NCI-H2029 treated with DMSO at 0.1 percent for 48 hours (cell line): ENCODE measurements at regions not wholly inside any gene's neighbourhood (a gene's known extent, or its start where the extent isn't known, plus 50 kb on each side); places are given as distances from the start of the nearest gene placed in this dataset.

Source experiments
- DNase-seq: peaks from one replicate; lab custom pipeline; 2025; lab: John Stamatoyannopoulos, UW

DNA sequence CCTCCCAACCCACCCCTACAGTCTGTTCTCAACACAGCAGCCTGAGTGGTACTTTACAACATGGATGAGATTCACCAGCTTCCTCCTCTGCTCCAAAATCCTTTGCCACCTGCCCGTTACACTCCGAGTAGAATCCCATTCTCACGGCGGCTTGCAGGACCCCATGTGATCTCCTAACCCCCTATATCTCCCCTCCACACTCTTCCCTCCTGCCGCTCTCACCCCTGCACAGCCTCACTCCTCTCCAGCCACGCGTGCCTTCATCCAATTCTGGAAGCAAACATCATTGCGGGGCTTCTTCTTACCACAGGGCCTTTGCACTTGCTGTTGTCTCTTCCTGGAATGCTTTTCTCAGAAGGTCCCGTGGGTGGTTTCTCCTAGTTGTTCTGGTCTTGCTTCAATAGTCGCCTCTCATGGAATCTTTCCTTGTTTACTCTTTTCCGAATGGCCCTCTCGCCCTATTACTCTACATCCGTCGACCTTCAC is 472.3 kb downstream of the CDH26 start:
- DNase-seq: no peak

DNA sequence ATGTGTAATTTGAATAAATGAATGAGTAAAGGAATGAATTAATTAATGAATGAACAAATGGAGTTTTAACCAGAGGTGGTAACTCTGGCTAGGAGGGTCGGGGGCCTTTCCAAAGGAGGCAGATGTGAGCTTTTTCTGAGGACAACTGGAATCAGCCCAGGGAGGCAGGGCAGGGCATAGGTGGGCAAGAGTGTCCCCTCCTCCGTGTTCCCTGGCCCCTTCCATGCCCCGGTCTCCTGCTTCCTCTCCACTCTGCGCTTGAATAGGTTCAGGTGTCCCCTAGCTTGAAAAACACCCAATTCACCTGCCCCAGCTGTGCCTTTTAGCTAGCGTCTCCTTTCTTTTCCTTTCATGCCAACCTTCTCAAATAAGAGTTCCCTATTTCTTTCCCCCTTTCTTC is 473.1 kb downstream of the CDH26 start:
- DNase-seq: no peak

DNA sequence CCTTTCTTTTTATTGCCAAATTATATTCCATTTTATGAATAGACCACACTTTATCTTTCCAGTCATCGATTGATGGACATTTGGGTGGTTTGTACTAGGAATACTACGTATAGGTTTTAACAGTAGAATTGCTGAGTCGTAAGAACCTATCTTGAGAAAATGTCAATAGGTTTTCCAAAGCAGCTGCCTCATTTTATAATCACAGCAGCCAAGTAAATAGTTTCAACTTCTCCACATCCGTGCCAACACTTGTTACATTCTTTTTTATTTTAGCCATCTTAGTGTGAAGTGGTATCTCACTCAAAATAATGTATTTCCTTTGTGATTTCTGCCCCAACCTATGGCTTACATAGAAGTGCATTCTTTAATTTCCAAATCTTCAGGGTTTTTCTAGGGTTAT is 479.2 kb downstream of the CDH26 start:
- DNase-seq: no peak

GRCh38 chr20:60446267-60447111 is 488.3 kb downstream of the CDH26 start:
- DNase-seq: no peak

DNA sequence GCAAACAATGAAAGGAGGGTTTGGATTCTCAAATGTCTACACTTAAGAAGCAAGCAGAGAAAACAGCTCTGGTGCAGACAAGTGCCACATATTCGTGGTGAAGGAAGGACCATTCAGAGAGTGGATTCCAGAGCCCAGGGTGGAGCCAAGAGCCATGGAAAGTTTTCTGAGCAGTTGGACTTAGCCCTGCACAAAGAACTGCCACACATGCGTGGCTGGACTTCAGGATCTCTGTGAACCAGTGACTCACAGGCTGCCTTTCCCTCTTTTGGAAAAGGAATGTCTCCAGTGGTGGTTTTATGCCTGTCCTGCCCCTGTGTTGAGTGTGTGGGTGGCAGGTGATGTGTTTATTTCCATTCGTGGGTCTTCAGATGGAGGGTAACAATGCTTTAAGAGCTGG is 489.5 kb downstream of the CDH26 start:
- DNase-seq: no peak

DNA sequence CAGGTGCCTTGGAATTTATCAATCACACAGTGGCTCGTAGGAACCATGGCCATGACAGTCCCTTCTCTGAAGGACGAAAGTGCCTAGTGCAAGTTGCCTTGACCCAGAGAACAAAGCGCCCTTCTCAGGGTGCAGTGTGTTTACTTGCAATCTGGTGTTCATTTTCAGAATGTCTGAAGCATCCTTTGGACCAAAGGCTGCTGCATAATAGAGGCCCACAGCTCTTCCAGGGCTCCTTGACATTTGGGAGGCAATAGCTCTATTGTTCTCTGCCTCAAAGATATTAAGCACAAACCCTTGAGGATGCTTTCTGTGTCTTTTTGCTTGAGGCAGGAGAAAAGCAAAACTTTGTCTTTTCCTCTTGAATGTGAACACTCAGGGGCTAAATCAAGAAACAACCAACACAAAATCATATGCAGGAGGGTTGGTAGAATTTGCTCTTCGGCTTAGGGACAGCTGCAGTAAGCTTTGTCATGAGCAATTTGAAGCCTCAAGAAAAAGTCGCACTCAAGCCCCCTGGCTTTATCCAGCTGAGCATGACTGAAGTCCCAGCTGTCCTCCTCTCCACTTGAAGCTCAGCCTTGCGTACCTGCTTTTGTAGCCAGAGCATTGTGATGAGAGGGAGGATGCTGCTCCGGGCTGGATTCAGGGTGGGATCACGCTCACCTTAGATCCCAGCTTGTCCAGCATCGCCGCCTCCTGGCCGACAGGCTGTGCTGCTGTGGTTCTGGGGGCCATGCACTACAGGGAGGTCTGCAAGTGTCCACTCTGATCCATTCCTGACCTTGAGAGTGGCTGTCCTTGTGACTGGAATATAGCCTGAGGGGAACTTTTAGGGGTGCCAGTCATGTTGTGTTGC is 495.4 kb downstream of the CDH26 start:
- no peak for DNase-seq

- no peak for DNase-seq
These were observed 496.3 kb downstream of the CDH26 start for GRCh38 chr20:60454491-60454890.

DNA sequence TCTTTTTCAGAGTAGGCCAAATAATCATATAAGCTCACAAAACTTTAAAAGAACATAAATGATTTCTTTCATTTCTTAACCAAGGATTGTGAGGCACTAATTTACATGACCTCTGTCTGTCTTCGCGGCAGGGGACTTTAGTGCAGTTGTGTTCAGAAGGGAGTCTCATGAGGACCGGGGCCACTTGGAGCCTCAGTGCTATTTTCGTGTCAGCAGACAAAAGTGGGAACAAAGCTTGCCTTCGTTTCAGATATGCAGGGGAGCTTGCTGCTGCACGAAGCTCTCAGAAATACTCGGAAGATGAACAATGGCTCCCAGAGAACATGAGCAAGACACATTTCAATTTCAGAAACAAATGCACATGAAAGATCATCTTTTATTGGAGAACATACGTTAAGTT is 497.0 kb downstream of the CDH26 start:
- no peak for DNase-seq

GRCh38 chr20:60459212-60459611 is 501.0 kb downstream of the CDH26 start:
- no peak for DNase-seq

GRCh38 chr20:60461993-60462392 is 503.8 kb downstream of the CDH26 start:
- DNase-seq: no peak

DNA sequence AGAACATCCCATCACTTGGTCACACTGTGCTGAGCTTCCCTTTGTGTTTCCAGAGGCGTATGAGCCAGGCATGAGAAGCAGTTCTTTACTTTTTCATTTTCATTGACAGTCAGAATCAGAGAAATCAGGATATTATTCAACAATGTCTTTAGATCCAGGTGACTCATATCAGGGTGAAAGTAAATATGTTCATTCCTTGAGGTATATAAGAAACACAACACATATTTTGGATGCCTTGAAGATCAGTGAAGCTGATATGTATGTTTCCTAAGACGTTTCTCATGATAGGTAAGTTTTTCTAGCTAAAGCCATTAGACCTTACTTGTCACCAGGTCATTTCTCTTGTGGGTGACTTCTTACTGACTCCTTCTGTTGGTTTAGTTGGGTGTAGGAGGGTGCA is 505.6 kb downstream of the CDH26 start:
- no peak for DNase-seq

GRCh38 chr20:60465439-60465838 is 507.2 kb downstream of the CDH26 start:
- no peak for DNase-seq

- DNase-seq: no peak
These were observed 507.9 kb downstream of the CDH26 start for GRCh38 chr20:60465993-60466686.

- DNase-seq: no peak
These were observed 508.4 kb downstream of the CDH26 start for GRCh38 chr20:60466687-60467022.

GRCh38 chr20:60467078-60467477 is 508.9 kb downstream of the CDH26 start:
- peak; percentile 2 for DNase-seq

GRCh38 chr20:60467771-60468170 is 509.5 kb downstream of the CDH26 start:
- no peak for DNase-seq

DNA sequence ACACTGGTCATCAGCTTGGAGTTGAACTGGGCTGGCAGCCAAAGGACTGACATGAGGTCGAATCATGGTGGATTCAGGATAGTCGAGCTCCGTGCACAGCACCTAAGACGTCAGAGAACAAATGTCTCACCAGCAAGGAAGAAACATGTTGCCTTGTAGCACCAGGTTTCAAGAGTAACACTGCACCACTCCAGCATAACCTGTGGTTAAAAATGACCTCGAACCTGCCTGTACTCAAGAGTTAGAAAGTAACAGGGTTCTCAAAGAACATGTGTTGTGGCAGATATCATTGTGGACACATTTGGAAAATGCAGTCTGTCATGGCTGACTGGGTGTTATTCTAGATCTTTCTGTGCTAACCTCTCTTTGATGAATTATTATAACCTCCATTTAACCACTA is 511.6 kb downstream of the CDH26 start:
- no peak for DNase-seq

- no peak for DNase-seq
These were observed 512.1 kb downstream of the CDH26 start for GRCh38 chr20:60470366-60470765.

DNA sequence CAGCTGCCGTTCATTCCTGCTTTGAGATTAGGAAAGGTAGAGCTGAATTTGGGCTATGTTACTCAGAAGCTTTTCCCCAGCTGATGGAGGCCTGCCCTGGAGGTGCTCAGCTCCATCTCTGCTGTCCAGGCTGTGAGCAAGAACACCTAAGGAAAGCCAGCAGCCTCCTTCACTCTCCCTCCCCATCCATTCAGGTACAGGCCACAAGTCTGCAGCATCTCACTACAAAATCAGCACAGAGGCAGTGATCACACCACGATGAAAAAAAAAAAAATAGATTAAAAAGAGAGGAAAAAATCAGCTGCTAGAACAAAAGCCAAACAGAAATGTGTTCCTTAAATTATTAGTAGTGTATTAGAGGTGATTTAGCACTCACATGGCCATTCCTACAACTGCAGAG is 515.0 kb downstream of the CDH26 start:
- no peak for DNase-seq

- no peak for DNase-seq
These were observed 516.2 kb downstream of the CDH26 start for GRCh38 chr20:60474385-60474910.

GRCh38 chr20:60476045-60476444 is 517.8 kb downstream of the CDH26 start:
- DNase-seq: no peak

- no peak for DNase-seq
These were observed 519.7 kb downstream of the CDH26 start for GRCh38 chr20:60477958-60478357.
